Tibial artery (tissue), 4 donors: ENCODE measurements at regions not wholly inside any gene's neighbourhood (a gene's known extent, or its start where the extent isn't known, plus 50 kb on each side); places are given as distances from the start of the nearest gene placed in this dataset.

Source experiments
- DNase-seq, 2 donors: peaks; one replicate each; pipeline ENCODE4 v3.0.0-alpha.2; 2019
- H3K27ac ChIP-seq, 2 donors: fragments of 200-600 bp; sonication (generic) in 1 of 2; 1 replicate in 1 of 2; 2 replicates in 1 of 2; pipeline ENCODE4 v1.5.1; 2018 to 2019; ENCODE audit warnings: mild to moderate bottlenecking in 1 of 2
- H3K27me3 ChIP-seq, 2 donors: fragments of 200-600 bp; sonication (generic) in 1 of 2; one replicate each; pipeline versions ENCODE4 v1.5.1 to v1.6.0; 2016 to 2019
- H3K36me3 ChIP-seq, 3 donors: fragments of 200-600 bp; sonication (generic) in 2 of 3; one replicate each; pipeline ENCODE4 v1.5.1; 2016 to 2019; ENCODE audit warnings: mild to moderate bottlenecking in 2 of 3
- H3K4me1 ChIP-seq, 4 donors: fragments of 200-600 bp; sonication (generic) in 2 of 4; 1 replicate in 3 of 4; 2 replicates in 1 of 4; pipeline ENCODE4 v1.5.1; 2016 to 2019
- H3K4me3 ChIP-seq, 2 donors: fragments of 200-600 bp; sonication (generic) in 1 of 2; 1 replicate in 1 of 2; 2 replicates in 1 of 2; pipeline ENCODE4 v1.5.1; 2018 to 2019; ENCODE audit warnings: mild to moderate bottlenecking in 2 of 2
- H3K9me3 ChIP-seq, 3 donors: fragments of 200-600 bp; sonication (generic) in 1 of 3; one replicate each; pipeline ENCODE4 v1.5.1; 2016 to 2019
- CTCF ChIP-seq, 2 experiments: fragments of 200-600 bp in 1 of 2; fragments of 450-650 bp in 1 of 2; IDR thresholded peaks; one replicate each; pipeline ENCODE4 v1.5.1; 2017 to 2019; ENCODE audit warnings: antibody characterized with exemption in 2 of 2, mild to moderate bottlenecking in 1 of 2, moderate library complexity in 1 of 2
- intact Hi-C: fragments of 100-400 bp; cut with DNase I; formaldehyde crosslinking; loops from one replicate; pipeline ENCODE4 v1.15.0; 2023; ENCODE audit warnings: low total_unique reads

- TF ChIP-seq CTCF (IDR thresholded peaks at IDR 0.05): no peak
- Histone ChIP-seq H3K4me3 (no peak overlapping the region), H3K27me3 (no peaks in the 10 kb centered on the region), H3K9me3 (no peaks in the 10 kb centered on the region), H3K36me3 (no peaks in the 10 kb centered on the region), H3K27ac (no peak overlapping the region), H3K4me1 (no peaks in the 10 kb centered on the region)
- no peak for DNase-seq
- intact Hi-C loops: no loop called here
Measured at GRCh38 chr13:71096421-71096820, 770.6 kb downstream of the DACH1 start.

- H3K4me1 ChIP-seq: no peaks in the 10 kb centered on the region
- H3K27ac ChIP-seq: no peak overlapping the region
- H3K4me3 ChIP-seq: no peak overlapping the region
- H3K27me3 ChIP-seq: no peaks in the 10 kb centered on the region
- H3K36me3 ChIP-seq: no peaks in the 10 kb centered on the region
- no peaks in the 10 kb centered on the region for H3K9me3 ChIP-seq
- DNase-seq: no peak
- intact Hi-C loops: no loop called here
- TF ChIP-seq CTCF (IDR thresholded peaks at IDR 0.05): no peak
Measured at GRCh38 chr13:71090990-71091389, 776.0 kb downstream of the DACH1 start.

- Histone ChIP-seq H3K4me3 (no peak overlapping the region), H3K9me3 (no peaks in the 10 kb centered on the region), H3K4me1 (no peaks in the 10 kb centered on the region), H3K36me3 (no peaks in the 10 kb centered on the region), H3K27me3 (no peaks in the 10 kb centered on the region), H3K27ac (no peak overlapping the region)
- TF ChIP-seq CTCF (IDR thresholded peaks at IDR 0.05): no peak
- intact Hi-C loops: no loop called here
- no peak for DNase-seq
Measured at GRCh38 chr13:71089056-71089455, 777.9 kb downstream of the DACH1 start.

GRCh38 chr13:71087432-71087831, 779.6 kb downstream of the DACH1 start:
- Histone ChIP-seq H3K36me3 (no peaks in the 10 kb centered on the region), H3K4me3 (no peak overlapping the region), H3K27me3 (no peaks in the 10 kb centered on the region), H3K4me1 (no peaks in the 10 kb centered on the region), H3K27ac (no peak overlapping the region), H3K9me3 (no peaks in the 10 kb centered on the region)
- intact Hi-C loops: no loop called here
- TF ChIP-seq CTCF (IDR thresholded peaks at IDR 0.05): no peak
- DNase-seq: no peak

GRCh38 chr13:71087006-71087405, 780.0 kb downstream of the DACH1 start:
- no peak for TF ChIP-seq CTCF (IDR thresholded peaks at IDR 0.05)
- no peak for DNase-seq
- intact Hi-C loops: no loop called here
- no peak overlapping the region for H3K27ac ChIP-seq
- no peaks in the 10 kb centered on the region for H3K36me3 ChIP-seq
- no peak overlapping the region for H3K4me3 ChIP-seq
- H3K27me3 ChIP-seq: no peaks in the 10 kb centered on the region
- no peaks in the 10 kb centered on the region for H3K4me1 ChIP-seq
- H3K9me3 ChIP-seq: no peaks in the 10 kb centered on the region

- no peak for DNase-seq
- intact Hi-C loops: no loop called here
- no peaks in the 10 kb centered on the region for H3K4me1 ChIP-seq
- H3K9me3 ChIP-seq: no peaks in the 10 kb centered on the region
- no peak for TF ChIP-seq CTCF (IDR thresholded peaks at IDR 0.05)
- H3K4me3 ChIP-seq: no peak overlapping the region
- H3K27ac ChIP-seq: no peak overlapping the region
- H3K27me3 ChIP-seq: no peaks in the 10 kb centered on the region
- H3K36me3 ChIP-seq: no peaks in the 10 kb centered on the region
Measured at GRCh38 chr13:71082631-71083030, 784.4 kb downstream of the DACH1 start.
